SIG-M5 (cell line): ENCODE measurements at regions not wholly inside any gene's neighbourhood (a gene's known extent, or its start where the extent isn't known, plus 50 kb on each side); places are given as distances from the start of the nearest gene placed in this dataset.

Source experiments
- DNase-seq: peaks from one replicate; lab custom pipeline; 2025; lab: John Stamatoyannopoulos, UW

DNA sequence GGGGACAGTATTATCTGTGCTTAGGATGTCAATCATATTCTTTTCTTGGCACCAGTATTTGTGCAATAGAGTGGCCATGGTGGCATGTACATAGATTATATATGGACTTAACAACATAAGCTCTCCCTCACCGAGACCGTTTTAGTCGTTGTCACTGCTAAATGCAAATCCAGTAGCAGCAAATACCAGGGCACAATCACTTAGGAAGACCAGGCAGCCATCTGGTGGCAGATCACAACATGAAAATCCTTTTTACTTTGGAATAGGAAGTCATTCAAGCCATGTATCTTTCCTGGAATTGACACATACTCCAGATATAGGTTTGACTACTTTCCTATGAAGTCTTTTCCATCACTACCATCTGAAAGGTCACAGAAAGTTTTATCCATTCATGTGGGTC is 53.2 kb upstream of the C1orf87 start:
- no peak for DNase-seq
